K562 (cell line): ENCODE measurements at regions not wholly inside any gene's neighbourhood (a gene's known extent, or its start where the extent isn't known, plus 50 kb on each side); places are given as distances from the start of the nearest gene placed in this dataset.

ENCODE experiments used
- TF ChIP-seq, protein P1 (sequence below): fragments of 200-600 bp; sonication (generic); IDR thresholded peaks from one replicate; pipeline ENCODE4 v1.6.1; 2012; ENCODE audit warnings: mild to moderate bottlenecking, low read depth, low read length, inconsistent platforms
- TF ChIP-seq, protein P2 (sequence below): fragments of 250-450 bp; sonication (Bioruptor Pico); IDR thresholded peaks from 2 replicates; pipeline ENCODE4 v1.9.0; 2021; ENCODE audit warnings: mild to moderate bottlenecking, inconsistent platforms
- TF ChIP-seq, protein P3 (sequence below), 2 experiments: fragments of 450-650 bp in 1 of 2; IDR thresholded peaks; 2 replicates each; pipeline ENCODE4 v1.6.1; 2011 to 2017; ENCODE audit warnings: low read depth in 2 of 2, antibody characterized with exemption in 1 of 2, borderline replicate concordance in 1 of 2, low read length in 1 of 2, mild to moderate bottlenecking in 1 of 2, mixed read lengths in 1 of 2; ENCODE audit not compliant: control insufficient read depth in 1 of 2

DNA sequence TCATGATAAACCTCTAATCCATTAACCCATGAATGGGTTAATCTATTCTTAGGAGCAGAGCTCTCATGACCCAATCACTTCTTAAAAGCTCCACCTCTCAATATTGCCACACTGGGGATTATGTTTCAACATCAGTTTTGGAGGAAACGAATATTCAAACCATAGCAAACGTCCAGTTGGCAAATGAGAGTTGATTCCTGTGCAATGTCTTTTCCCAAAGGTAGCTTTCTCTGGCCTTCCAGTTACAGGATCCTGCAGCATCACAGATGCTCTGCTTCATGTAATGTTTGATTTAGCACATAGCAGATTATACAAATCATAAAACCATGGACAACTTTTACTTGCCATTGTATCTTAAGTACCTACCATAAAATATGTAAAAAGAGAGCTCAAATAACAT lies 481.0 kb downstream of the TNS1 start (continued):
- TF ChIP-seq, protein P1, sequence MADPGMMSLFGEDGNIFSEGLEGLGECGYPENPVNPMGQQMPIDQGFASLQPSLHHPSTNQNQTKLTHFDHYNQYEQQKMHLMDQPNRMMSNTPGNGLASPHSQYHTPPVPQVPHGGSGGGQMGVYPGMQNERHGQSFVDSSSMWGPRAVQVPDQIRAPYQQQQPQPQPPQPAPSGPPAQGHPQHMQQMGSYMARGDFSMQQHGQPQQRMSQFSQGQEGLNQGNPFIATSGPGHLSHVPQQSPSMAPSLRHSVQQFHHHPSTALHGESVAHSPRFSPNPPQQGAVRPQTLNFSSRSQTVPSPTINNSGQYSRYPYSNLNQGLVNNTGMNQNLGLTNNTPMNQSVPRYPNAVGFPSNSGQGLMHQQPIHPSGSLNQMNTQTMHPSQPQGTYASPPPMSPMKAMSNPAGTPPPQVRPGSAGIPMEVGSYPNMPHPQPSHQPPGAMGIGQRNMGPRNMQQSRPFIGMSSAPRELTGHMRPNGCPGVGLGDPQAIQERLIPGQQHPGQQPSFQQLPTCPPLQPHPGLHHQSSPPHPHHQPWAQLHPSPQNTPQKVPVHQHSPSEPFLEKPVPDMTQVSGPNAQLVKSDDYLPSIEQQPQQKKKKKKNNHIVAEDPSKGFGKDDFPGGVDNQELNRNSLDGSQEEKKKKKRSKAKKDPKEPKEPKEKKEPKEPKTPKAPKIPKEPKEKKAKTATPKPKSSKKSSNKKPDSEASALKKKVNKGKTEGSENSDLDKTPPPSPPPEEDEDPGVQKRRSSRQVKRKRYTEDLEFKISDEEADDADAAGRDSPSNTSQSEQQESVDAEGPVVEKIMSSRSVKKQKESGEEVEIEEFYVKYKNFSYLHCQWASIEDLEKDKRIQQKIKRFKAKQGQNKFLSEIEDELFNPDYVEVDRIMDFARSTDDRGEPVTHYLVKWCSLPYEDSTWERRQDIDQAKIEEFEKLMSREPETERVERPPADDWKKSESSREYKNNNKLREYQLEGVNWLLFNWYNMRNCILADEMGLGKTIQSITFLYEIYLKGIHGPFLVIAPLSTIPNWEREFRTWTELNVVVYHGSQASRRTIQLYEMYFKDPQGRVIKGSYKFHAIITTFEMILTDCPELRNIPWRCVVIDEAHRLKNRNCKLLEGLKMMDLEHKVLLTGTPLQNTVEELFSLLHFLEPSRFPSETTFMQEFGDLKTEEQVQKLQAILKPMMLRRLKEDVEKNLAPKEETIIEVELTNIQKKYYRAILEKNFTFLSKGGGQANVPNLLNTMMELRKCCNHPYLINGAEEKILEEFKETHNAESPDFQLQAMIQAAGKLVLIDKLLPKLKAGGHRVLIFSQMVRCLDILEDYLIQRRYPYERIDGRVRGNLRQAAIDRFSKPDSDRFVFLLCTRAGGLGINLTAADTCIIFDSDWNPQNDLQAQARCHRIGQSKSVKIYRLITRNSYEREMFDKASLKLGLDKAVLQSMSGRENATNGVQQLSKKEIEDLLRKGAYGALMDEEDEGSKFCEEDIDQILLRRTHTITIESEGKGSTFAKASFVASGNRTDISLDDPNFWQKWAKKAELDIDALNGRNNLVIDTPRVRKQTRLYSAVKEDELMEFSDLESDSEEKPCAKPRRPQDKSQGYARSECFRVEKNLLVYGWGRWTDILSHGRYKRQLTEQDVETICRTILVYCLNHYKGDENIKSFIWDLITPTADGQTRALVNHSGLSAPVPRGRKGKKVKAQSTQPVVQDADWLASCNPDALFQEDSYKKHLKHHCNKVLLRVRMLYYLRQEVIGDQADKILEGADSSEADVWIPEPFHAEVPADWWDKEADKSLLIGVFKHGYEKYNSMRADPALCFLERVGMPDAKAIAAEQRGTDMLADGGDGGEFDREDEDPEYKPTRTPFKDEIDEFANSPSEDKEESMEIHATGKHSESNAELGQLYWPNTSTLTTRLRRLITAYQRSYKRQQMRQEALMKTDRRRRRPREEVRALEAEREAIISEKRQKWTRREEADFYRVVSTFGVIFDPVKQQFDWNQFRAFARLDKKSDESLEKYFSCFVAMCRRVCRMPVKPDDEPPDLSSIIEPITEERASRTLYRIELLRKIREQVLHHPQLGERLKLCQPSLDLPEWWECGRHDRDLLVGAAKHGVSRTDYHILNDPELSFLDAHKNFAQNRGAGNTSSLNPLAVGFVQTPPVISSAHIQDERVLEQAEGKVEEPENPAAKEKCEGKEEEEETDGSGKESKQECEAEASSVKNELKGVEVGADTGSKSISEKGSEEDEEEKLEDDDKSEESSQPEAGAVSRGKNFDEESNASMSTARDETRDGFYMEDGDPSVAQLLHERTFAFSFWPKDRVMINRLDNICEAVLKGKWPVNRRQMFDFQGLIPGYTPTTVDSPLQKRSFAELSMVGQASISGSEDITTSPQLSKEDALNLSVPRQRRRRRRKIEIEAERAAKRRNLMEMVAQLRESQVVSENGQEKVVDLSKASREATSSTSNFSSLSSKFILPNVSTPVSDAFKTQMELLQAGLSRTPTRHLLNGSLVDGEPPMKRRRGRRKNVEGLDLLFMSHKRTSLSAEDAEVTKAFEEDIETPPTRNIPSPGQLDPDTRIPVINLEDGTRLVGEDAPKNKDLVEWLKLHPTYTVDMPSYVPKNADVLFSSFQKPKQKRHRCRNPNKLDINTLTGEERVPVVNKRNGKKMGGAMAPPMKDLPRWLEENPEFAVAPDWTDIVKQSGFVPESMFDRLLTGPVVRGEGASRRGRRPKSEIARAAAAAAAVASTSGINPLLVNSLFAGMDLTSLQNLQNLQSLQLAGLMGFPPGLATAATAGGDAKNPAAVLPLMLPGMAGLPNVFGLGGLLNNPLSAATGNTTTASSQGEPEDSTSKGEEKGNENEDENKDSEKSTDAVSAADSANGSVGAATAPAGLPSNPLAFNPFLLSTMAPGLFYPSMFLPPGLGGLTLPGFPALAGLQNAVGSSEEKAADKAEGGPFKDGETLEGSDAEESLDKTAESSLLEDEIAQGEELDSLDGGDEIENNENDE = no peak
- TF ChIP-seq, protein P2, sequence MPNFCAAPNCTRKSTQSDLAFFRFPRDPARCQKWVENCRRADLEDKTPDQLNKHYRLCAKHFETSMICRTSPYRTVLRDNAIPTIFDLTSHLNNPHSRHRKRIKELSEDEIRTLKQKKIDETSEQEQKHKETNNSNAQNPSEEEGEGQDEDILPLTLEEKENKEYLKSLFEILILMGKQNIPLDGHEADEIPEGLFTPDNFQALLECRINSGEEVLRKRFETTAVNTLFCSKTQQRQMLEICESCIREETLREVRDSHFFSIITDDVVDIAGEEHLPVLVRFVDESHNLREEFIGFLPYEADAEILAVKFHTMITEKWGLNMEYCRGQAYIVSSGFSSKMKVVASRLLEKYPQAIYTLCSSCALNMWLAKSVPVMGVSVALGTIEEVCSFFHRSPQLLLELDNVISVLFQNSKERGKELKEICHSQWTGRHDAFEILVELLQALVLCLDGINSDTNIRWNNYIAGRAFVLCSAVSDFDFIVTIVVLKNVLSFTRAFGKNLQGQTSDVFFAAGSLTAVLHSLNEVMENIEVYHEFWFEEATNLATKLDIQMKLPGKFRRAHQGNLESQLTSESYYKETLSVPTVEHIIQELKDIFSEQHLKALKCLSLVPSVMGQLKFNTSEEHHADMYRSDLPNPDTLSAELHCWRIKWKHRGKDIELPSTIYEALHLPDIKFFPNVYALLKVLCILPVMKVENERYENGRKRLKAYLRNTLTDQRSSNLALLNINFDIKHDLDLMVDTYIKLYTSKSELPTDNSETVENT (CRISPR knock-in tag) = no peak
- TF ChIP-seq, protein P3, sequence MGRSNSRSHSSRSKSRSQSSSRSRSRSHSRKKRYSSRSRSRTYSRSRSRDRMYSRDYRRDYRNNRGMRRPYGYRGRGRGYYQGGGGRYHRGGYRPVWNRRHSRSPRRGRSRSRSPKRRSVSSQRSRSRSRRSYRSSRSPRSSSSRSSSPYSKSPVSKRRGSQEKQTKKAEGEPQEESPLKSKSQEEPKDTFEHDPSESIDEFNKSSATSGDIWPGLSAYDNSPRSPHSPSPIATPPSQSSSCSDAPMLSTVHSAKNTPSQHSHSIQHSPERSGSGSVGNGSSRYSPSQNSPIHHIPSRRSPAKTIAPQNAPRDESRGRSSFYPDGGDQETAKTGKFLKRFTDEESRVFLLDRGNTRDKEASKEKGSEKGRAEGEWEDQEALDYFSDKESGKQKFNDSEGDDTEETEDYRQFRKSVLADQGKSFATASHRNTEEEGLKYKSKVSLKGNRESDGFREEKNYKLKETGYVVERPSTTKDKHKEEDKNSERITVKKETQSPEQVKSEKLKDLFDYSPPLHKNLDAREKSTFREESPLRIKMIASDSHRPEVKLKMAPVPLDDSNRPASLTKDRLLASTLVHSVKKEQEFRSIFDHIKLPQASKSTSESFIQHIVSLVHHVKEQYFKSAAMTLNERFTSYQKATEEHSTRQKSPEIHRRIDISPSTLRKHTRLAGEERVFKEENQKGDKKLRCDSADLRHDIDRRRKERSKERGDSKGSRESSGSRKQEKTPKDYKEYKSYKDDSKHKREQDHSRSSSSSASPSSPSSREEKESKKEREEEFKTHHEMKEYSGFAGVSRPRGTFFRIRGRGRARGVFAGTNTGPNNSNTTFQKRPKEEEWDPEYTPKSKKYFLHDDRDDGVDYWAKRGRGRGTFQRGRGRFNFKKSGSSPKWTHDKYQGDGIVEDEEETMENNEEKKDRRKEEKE (IDR thresholded peaks at IDR 0.05; ENCODE audit: borderline replicate concordance in 1 of 2, control insufficient read depth in 1 of 2, low read depth in 2 of 2, low read length in 1 of 2) = no peak
